Stimulated activated CD8-positive, alpha-beta memory T cell treated with anti-CD3 and anti-CD28 coated beads, Interleukin-7, amount 100 ng/mL, for 48 hours (primary cell): ENCODE measurements at regions not wholly inside any gene's neighbourhood (a gene's known extent, or its start where the extent isn't known, plus 50 kb on each side); places are given as distances from the start of the nearest gene placed in this dataset.

Source experiments
- DNase-seq, 2 donors: peaks; one replicate each; pipeline ENCODE4 v3.0.0-alpha.2; 2020; ENCODE audit warnings: low read depth in 1 of 2; ENCODE audit errors: extremely low read depth in 1 of 2

GRCh38 chr16:86087011-86087895 lies 188.3 kb downstream of the IRF8 start:
- no peak for DNase-seq

DNA sequence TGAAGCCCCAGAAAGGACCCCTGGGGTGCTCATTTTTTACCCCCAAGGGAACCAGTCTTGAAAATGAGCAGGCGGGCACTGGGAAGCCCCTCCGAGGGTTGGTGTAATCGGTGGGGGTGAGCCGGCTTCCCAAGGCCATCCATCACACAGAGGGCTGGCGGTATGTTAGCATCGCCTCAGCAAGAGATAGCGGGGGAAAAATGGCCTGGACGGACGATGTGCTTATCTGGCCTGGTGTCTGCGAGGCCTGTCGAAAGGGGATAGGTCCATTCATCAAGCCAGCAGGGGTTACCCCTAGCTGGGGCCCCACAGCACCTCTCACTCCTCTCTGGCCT lies 188.9 kb downstream of the IRF8 start:
- DNase-seq = no peak

DNA sequence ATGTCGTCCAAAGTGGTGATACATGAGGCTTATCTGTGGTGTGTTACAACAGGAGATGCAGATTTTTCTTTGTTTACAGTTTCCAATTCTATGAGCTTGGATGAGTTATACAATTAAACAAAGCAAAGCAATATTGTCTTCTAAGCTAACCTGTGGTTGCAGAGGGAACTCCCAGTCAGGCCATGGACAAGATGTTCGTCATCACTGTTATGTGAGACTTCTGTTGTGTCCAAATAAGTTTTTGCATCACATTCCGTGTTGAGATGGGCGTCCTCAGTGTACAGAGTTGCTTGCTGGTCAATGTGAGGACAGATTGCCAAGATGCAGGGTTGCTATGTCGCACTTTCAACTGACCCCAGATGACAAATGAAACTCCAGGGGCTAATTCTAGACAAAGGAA lies 189.3 kb downstream of the IRF8 start:
- DNase-seq = no peak

DNA sequence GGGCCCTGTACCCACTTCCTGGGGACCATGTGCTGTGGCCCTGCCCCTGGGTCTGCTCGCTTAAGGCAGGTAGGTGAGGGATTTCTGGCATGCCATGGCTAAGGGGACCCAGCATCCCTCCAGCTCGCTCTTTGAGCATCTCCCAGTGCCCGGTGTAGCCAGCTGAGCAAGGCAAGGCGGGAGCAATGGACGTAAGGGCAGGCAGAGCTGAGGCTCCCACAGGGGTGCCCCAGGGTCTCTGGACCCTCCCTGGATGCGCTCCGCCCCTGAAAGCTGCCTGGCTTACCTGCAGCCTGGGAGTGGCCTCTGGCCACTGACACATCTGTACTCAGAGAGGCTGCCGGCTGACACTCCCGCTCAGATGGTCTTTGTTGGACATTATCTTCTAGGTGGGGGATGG lies 189.9 kb downstream of the IRF8 start:
- no peak for DNase-seq

- no peak for DNase-seq
These were observed 190.5 kb downstream of the IRF8 start for GRCh38 chr16:86089334-86089900.

DNA sequence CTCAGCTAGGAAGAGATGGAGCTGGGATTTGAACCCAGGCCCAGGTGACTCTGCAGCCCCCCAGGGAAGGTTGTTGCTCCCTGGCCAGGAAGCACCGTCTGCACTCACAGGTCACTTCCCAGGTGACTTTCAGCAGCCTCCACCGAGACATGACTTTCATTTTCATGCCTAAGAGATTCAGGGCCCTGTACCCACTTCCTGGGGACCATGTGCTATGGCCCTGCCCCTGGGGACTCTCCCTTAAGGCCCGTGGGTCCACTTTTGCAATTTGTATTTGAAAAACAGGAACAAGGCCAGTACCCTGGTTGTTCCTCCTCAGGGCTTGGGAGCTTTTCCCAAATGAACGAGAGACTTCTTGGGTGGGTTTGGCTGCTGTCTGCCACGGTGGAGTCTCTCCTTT lies 191.0 kb downstream of the IRF8 start:
- DNase-seq = no peak

DNA sequence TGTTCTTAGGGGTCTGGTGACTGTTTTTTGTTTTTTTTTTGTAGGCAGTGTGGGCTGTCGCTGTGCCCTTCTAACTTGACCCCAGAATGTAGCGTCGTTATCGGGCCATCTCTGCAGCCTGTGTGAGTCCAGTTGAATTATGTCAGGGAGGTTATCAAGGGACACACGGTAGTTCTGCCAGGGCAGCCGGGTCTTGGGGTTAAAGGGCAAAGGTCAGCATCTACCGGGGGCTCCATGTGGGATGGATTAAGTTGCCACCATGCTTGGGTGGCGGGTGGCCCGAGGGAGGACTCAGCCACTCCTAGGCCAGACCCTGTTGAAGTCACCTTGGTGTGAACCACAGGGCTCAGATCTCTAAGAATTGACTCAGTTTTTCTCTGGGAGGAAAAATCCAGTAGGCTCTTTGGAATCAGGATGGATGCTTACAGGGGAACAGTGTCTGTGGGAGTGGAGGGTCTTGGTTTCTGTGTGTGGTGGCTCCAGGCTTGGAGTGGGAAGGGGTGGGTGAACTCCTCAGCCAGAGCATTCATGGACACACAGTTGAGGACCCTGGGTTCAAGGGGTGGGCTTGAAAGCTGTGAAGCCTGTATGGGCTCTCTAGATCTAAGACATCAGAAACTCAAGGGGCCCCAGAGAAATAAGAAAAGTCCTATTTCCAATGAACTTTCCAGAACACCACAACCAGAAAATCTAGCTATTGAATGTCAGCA lies 191.7 kb downstream of the IRF8 start:
- DNase-seq = no peak

GRCh38 chr16:86091976-86092375 lies 193.0 kb downstream of the IRF8 start:
- DNase-seq = no peak

- DNase-seq = no peak
These were observed 193.9 kb downstream of the IRF8 start for GRCh38 chr16:86092586-86093480.

GRCh38 chr16:86093801-86094750 lies 195.1 kb downstream of the IRF8 start:
- DNase-seq = no peak

DNA sequence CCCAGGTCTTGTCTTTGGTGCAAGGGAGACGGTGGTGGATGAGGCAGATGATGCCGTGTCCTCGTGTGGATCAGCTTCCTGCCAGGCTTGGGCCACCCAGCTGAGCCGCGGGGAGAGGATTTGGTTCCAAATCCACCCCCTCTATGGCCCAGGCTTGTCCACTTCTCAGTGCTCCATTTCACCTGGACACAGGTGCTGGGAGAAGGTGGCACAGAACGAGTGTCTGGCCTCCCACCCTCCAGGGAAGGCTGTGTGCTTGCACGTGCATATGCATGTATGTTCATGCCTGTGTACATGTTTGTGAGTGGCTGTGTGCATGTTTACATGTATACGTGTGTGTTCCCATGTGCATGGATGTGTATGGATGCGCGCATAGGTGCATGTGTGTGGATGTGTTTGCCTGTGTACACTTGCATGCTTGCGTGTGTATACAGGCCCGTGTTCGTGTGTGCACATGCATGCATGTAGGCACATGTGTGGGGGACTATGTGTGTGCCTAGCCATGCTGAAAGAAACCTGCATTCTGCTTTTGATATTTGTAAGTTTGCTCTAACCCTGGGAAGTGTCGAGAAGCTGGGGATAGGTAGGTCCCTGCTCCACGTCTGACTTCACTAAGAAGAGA lies 196.3 kb downstream of the IRF8 start:
- no peak for DNase-seq

- no peak for DNase-seq
These were observed 197.0 kb downstream of the IRF8 start for GRCh38 chr16:86095906-86096485.

- DNase-seq = no peak
These were observed 197.9 kb downstream of the IRF8 start for GRCh38 chr16:86096850-86097249.

GRCh38 chr16:86099326-86099725 lies 200.4 kb downstream of the IRF8 start:
- no peak for DNase-seq

GRCh38 chr16:86100205-86101136 lies 201.5 kb downstream of the IRF8 start:
- no peak for DNase-seq

DNA sequence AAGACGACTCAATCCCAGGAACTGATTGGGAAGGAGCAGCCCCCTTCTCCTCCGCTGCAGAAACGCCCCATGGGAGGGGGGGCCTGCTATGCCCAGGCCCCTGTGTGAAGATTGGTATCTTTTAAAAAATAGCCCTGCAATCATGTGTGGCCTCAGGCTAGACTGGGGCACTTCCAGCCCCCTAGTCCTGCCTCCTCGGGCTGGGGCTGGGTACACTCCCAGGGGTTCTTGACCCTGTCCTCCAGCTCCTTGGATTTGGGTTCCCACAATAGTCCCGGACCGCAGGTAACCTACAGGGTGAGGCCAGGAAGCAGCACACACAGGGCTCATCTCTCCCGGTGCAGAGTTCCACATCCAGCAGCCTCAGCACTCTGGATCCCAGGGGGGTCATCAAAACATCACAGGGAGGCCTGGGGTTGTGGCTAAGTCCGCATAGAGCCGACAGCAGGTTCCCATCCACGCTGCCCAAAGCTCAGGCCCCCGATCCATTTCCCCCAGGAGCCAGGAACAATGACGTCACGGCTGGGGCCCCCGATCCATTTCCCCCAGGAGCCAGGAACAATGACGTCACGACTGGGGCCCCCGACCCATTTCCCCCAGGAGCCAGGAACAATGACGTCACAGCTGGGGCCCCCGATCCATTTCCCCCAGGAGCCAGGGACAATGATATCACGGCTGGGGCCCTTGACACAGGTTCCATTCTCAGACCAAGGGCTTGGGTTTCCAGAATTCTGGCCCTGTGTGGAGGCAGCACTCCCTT lies 202.4 kb downstream of the IRF8 start:
- no peak for DNase-seq

GRCh38 chr16:86101897-86102157 lies 202.9 kb downstream of the IRF8 start:
- DNase-seq = no peak

DNA sequence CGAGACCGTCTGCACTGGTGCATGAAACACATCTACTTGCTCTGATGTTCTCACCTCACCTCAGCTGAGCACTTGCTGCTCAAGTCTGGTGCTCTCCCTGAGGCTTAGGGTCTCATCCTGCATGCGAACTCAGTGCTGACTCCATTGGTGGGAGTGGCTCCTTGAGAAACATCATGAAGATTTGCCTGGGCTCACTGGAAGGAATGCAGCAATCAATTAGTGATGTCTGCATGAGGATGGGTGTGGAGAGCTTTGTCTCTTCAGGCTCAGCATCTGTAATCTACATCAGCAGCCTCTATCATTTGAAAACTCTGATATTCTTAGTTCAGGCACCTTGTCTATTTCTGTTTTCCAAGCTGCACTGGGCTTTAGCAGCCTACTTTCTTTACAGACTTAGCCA lies 204.4 kb downstream of the IRF8 start:
- DNase-seq = no peak
